ENCODE measurements at regions not wholly inside any gene's neighbourhood (a gene's known extent, or its start where the extent isn't known, plus 50 kb on each side); places are given as distances from the start of the nearest gene placed in this dataset.
A peak's percentile ranks its signal among the peaks of the same experiment; 100 is the strongest.

- Mint-ChIP-seq H3K4me1 (no peaks in the 10 kb centered on the region), H3K27ac (no peak overlapping the region), H3K36me3 (no peaks in the 10 kb centered on the region), H3K9me3 (peaks cover 7% of the 10 kb centered on the region), H3K27me3 (no peaks in the 10 kb centered on the region), H3K4me3 (no peak overlapping the region)
- ATAC-seq (ENCODE audit: low read depth), result no peak
- POLR2A ChIA-PET, result no interaction called here
- DNase-seq, result no peak
Measured at GRCh38 chr5:5021436-5021835, 118.7 kb upstream of the ADAMTS16 start.

- H3K27me3 Mint-ChIP-seq, result no peaks in the 10 kb centered on the region
- H3K27ac Mint-ChIP-seq, result peak overlapping the region; percentile 47
- no peaks in the 10 kb centered on the region for H3K4me1 Mint-ChIP-seq
- ATAC-seq (ENCODE audit: low read depth), result no peak
- POLR2A ChIA-PET, result no interaction called here
- peak overlapping the region; percentile 26 for H3K4me3 Mint-ChIP-seq
- peaks cover 7% of the 10 kb centered on the region for H3K9me3 Mint-ChIP-seq
- no peaks in the 10 kb centered on the region for H3K36me3 Mint-ChIP-seq
- DNase-seq, result no peak
Measured at GRCh38 chr5:5025098-5025773, 114.9 kb upstream of the ADAMTS16 start.

- Mint-ChIP-seq H3K27ac (no peak overlapping the region), H3K4me1 (no peaks in the 10 kb centered on the region), H3K36me3 (no peaks in the 10 kb centered on the region), H3K27me3 (no peaks in the 10 kb centered on the region), H3K9me3 (peaks cover 9% of the 10 kb centered on the region), H3K4me3 (peak overlapping the region; percentile 26)
- POLR2A ChIA-PET, result no interaction called here
- ATAC-seq (ENCODE audit: low read depth) (no peak), DNase-seq (no peak)
Measured at GRCh38 chr5:5025774-5026408, 114.2 kb upstream of the ADAMTS16 start.

- DNase-seq, result no peak
- Mint-ChIP-seq H3K27me3 (no peaks in the 10 kb centered on the region), H3K27ac (no peak overlapping the region), H3K4me3 (no peak overlapping the region), H3K36me3 (no peaks in the 10 kb centered on the region), H3K4me1 (no peaks in the 10 kb centered on the region), H3K9me3 (peaks cover 9% of the 10 kb centered on the region)
- POLR2A ChIA-PET, result no interaction called here
- no peak for ATAC-seq (ENCODE audit: low read depth)
Measured at GRCh38 chr5:5026409-5026785, 113.7 kb upstream of the ADAMTS16 start.

- ATAC-seq (ENCODE audit: low read depth) (no peak), DNase-seq (no peak)
- Mint-ChIP-seq H3K4me1 (no peaks in the 10 kb centered on the region), H3K4me3 (no peak overlapping the region), H3K27me3 (no peaks in the 10 kb centered on the region), H3K9me3 (peaks cover 7% of the 10 kb centered on the region), H3K36me3 (no peaks in the 10 kb centered on the region), H3K27ac (no peak overlapping the region)
- POLR2A ChIA-PET, result no interaction called here
Measured at GRCh38 chr5:5031665-5032064, 108.5 kb upstream of the ADAMTS16 start.

- Mint-ChIP-seq H3K27ac (no peak overlapping the region), H3K27me3 (no peaks in the 10 kb centered on the region), H3K4me3 (no peak overlapping the region), H3K36me3 (no peaks in the 10 kb centered on the region), H3K9me3 (no peaks in the 10 kb centered on the region), H3K4me1 (no peaks in the 10 kb centered on the region)
- POLR2A ChIA-PET, result no interaction called here
- DNase-seq, result no peak
- no peak for ATAC-seq (ENCODE audit: low read depth)
Measured at GRCh38 chr5:5037674-5038073, 102.5 kb upstream of the ADAMTS16 start.

- DNase-seq, result no peak
- POLR2A ChIA-PET, result no interaction called here
- Mint-ChIP-seq H3K4me3 (no peak overlapping the region), H3K4me1 (no peaks in the 10 kb centered on the region), H3K36me3 (no peaks in the 10 kb centered on the region), H3K27ac (no peak overlapping the region), H3K27me3 (no peaks in the 10 kb centered on the region), H3K9me3 (no peaks in the 10 kb centered on the region)
- no peak for ATAC-seq (ENCODE audit: low read depth)
Measured at GRCh38 chr5:5039918-5040317, 100.2 kb upstream of the ADAMTS16 start.

- no peaks in the 10 kb centered on the region for H3K9me3 Mint-ChIP-seq
- H3K4me1 Mint-ChIP-seq, result no peaks in the 10 kb centered on the region
- no peak for DNase-seq
- no peak overlapping the region for H3K4me3 Mint-ChIP-seq
- no peak overlapping the region for H3K27ac Mint-ChIP-seq
- H3K36me3 Mint-ChIP-seq, result no peaks in the 10 kb centered on the region
- no peak for ATAC-seq (ENCODE audit: low read depth)
- POLR2A ChIA-PET, result no interaction called here
- no peaks in the 10 kb centered on the region for H3K27me3 Mint-ChIP-seq
Measured at GRCh38 chr5:5040712-5041111, 99.4 kb upstream of the ADAMTS16 start.

- Mint-ChIP-seq H3K4me3 (no peak overlapping the region), H3K4me1 (no peaks in the 10 kb centered on the region), H3K36me3 (no peaks in the 10 kb centered on the region), H3K27me3 (no peaks in the 10 kb centered on the region), H3K9me3 (no peaks in the 10 kb centered on the region), H3K27ac (no peak overlapping the region)
- ATAC-seq (ENCODE audit: low read depth) (no peak), DNase-seq (no peak)
- POLR2A ChIA-PET, result no interaction called here
Measured at GRCh38 chr5:5042806-5043205, 97.3 kb upstream of the ADAMTS16 start.

GRCh38 chr5:5043346-5043745 lies 96.8 kb upstream of the ADAMTS16 start:
- ATAC-seq (ENCODE audit: low read depth) (no peak), DNase-seq (no peak)
- POLR2A ChIA-PET, result no interaction called here
- Mint-ChIP-seq H3K9me3 (no peaks in the 10 kb centered on the region), H3K36me3 (no peaks in the 10 kb centered on the region), H3K27me3 (no peaks in the 10 kb centered on the region), H3K4me1 (no peaks in the 10 kb centered on the region), H3K27ac (no peak overlapping the region), H3K4me3 (no peak overlapping the region)

GRCh38 chr5:5044247-5044840 lies 95.8 kb upstream of the ADAMTS16 start:
- Mint-ChIP-seq H3K4me3 (no peak overlapping the region), H3K36me3 (no peaks in the 10 kb centered on the region), H3K27me3 (no peaks in the 10 kb centered on the region), H3K27ac (no peak overlapping the region), H3K9me3 (no peaks in the 10 kb centered on the region), H3K4me1 (no peaks in the 10 kb centered on the region)
- DNase-seq (no peak), ATAC-seq (ENCODE audit: low read depth) (no peak)
- POLR2A ChIA-PET, result no interaction called here

GRCh38 chr5:5046680-5047502 lies 93.2 kb upstream of the ADAMTS16 start:
- no peaks in the 10 kb centered on the region for H3K4me1 Mint-ChIP-seq
- no peak overlapping the region for H3K4me3 Mint-ChIP-seq
- POLR2A ChIA-PET, result no interaction called here
- no peaks in the 10 kb centered on the region for H3K27me3 Mint-ChIP-seq
- no peaks in the 10 kb centered on the region for H3K36me3 Mint-ChIP-seq
- ATAC-seq (ENCODE audit: low read depth), result no peak
- DNase-seq, result no peak
- H3K9me3 Mint-ChIP-seq, result peaks cover 3% of the 10 kb centered on the region
- no peak overlapping the region for H3K27ac Mint-ChIP-seq

- H3K4me3 Mint-ChIP-seq, result no peak overlapping the region
- no peaks in the 10 kb centered on the region for H3K36me3 Mint-ChIP-seq
- H3K27ac Mint-ChIP-seq, result no peak overlapping the region
- DNase-seq, result no peak
- peaks cover 4% of the 10 kb centered on the region for H3K9me3 Mint-ChIP-seq
- POLR2A ChIA-PET, result no interaction called here
- no peak for ATAC-seq (ENCODE audit: low read depth)
- H3K27me3 Mint-ChIP-seq, result no peaks in the 10 kb centered on the region
- H3K4me1 Mint-ChIP-seq, result no peaks in the 10 kb centered on the region
Measured at GRCh38 chr5:5050801-5051200, 89.3 kb upstream of the ADAMTS16 start.

GRCh38 chr5:5055712-5056111 lies 84.4 kb upstream of the ADAMTS16 start:
- Mint-ChIP-seq H3K27me3 (no peaks in the 10 kb centered on the region), H3K27ac (no peak overlapping the region), H3K4me1 (no peaks in the 10 kb centered on the region), H3K4me3 (no peak overlapping the region), H3K36me3 (no peaks in the 10 kb centered on the region), H3K9me3 (peaks cover 1% of the 10 kb centered on the region)
- DNase-seq (no peak), ATAC-seq (ENCODE audit: low read depth) (no peak)
- POLR2A ChIA-PET, result no interaction called here

All from activated naive CD8-positive, alpha-beta T cell treated with anti-CD3 and anti-CD28 coated beads, Interleukin-2, amount 10 ng/mL, durations not matched to agents 7 days and 5 days (primary cell).